ENCODE measurements at regions not wholly inside any gene's neighbourhood (a gene's known extent, or its start where the extent isn't known, plus 50 kb on each side); places are given as distances from the start of the nearest gene placed in this dataset.
A peak's percentile ranks its signal among the peaks of the same experiment; 100 is the strongest.

DNA sequence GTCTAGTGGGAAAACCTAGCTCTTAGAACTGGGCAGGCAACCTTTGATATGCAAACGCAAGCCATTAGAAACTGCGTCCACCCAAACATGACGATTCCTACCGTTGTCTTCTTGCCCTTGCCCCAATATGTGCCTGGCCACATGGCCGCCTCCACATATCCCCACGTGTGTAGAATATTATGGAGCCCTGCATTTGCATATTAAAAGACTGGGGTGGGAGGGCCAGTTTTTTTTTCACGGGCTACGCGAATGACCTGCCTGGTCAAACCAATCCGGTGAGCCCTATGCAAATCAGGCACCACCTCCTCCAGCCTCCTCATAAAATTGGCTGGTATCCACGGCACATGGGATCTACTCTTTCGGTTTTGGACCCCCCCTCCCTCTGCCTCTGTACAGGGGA, 381.0 kb upstream of the RGMA start:
- no peak for DNase-seq

GRCh38 chr15:93467337-93467736, 378.3 kb upstream of the RGMA start:
- DNase-seq, result no peak

GRCh38 chr15:93466380-93466779, 377.4 kb upstream of the RGMA start:
- DNase-seq, result no peak

DNA sequence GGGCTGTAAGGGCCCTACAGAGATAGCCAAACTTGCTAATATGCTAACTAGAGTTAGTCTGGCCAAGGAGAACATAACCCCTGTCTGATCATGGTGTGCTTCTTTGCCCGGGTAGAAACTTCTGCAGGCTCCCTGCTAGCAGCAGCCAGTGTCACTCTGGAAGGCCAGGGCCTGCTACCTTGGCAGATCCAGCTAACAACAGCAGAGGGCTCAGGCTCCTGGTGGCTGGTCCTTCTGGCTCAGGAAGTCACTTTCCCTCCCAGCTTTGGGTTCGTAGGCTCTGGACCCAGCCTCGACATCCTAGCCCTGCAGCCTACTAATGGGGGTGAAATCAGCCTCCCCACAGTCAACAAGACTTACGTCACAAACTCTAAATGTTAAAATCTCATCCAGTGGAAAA, 373.7 kb upstream of the RGMA start:
- DNase-seq, result no peak

DNA sequence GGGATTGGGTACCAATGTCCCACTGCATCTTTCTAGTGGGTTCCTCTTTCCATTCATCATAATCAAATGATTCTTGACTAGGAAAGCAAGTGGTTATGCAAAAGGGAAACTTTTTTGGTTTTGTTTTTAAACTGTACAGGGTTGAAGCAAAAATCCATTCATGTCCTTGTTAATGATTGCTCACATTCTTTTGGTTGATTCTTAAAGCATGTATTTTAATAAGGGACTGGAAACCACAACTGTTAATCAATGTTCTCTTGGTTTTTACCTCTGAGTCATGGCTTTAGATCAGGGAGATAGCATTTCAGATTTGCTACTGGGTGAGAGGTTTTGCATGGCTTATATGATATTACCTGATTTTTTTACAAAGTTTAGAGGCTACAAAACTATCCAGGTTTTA, 371.7 kb upstream of the RGMA start:
- no peak for DNase-seq

- no peak for DNase-seq
These were observed 370.4 kb upstream of the RGMA start for GRCh38 chr15:93459396-93459795.

- DNase-seq, result no peak
These were observed 369.6 kb upstream of the RGMA start for GRCh38 chr15:93458597-93458996.

- no peak for DNase-seq
These were observed 365.8 kb upstream of the RGMA start for GRCh38 chr15:93454788-93455187.

DNA sequence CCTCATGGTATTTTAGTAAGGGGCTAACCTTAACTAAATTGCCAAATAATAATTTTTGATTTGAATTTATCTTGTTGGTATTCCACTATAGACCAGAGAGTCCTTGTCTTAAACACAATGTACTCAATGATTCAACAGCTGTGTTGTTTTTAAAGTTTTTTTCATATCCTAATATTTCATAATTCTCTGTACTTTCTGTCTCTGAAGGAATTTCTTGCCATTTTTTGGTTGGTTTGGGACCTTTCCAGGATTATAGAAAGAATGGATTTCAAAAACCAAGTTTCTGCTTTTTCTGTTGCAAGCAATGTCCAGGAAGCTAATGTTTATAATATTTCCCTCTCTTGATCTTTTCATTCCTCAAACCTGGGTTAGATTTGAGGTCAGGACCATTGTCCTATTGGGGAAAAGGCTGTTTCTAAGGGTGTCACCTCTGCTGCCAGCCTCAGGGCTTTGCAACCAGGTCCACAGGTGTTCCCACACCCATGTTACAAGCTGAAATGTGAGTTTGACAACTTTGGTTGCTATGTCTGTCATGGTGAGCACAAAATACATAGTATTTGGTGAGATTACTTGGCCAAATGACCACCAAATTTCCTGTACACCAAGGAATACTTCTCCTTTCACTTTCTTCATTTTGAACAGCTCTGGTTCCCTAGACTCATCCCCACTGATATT, 363.7 kb upstream of the RGMA start:
- DNase-seq, result no peak

- no peak for DNase-seq
These were observed 362.8 kb upstream of the RGMA start for GRCh38 chr15:93451822-93452221.

GRCh38 chr15:93451265-93451664, 362.3 kb upstream of the RGMA start:
- DNase-seq, result no peak

- DNase-seq, result no peak
These were observed 360.8 kb upstream of the RGMA start for GRCh38 chr15:93449798-93450197.

GRCh38 chr15:93438310-93438709, 349.3 kb upstream of the RGMA start:
- DNase-seq, result no peak

DNA sequence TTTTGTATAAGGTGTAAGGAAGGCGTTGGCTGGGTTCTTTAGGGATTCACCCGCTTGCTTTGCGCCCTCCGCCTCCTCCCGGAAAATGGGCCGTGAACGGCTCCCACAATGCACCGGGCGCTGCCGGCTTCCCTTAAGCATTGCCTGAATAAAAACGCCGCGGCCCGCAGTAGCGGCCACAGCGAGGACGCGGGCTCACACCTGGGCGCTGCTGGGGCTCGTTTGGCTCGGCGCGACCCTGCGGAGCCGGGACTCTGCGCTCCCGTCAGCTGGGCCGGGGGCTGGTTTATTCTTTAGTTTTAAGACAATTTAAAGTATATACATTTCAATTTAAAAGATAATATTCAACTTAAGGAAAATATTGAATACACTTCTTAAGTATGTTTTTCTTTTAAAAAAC, 343.5 kb upstream of the RGMA start:
- DNase-seq, result no peak

- DNase-seq, result no peak
These were observed 339.9 kb upstream of the RGMA start for GRCh38 chr15:93428807-93429351.

GRCh38 chr15:93428150-93428549, 339.1 kb upstream of the RGMA start:
- DNase-seq, result no peak

- no peak for DNase-seq
These were observed 335.1 kb upstream of the RGMA start for GRCh38 chr15:93424131-93424530.

DNA sequence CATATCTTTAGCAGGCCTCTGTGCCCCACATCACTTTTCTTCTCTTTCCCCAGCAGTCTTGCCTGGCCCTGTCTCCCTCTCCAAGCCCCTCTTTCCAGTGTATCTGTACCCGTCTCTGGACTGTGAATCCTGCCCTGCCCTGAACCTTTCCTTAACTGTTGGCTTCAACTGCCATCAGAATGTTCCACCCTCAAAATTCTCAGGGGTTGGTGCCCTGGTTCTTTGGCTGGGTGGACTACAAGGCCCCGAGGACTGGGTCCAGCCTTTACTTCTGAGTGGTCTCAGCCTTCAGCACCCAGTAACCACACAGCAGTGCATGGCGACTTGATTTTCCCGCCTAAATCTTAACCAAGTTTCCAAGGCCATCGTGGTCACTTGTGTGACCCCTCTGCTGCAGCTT, 333.5 kb upstream of the RGMA start:
- no peak for DNase-seq

- DNase-seq, result no peak
These were observed 331.5 kb upstream of the RGMA start for GRCh38 chr15:93420477-93420876.

DNA sequence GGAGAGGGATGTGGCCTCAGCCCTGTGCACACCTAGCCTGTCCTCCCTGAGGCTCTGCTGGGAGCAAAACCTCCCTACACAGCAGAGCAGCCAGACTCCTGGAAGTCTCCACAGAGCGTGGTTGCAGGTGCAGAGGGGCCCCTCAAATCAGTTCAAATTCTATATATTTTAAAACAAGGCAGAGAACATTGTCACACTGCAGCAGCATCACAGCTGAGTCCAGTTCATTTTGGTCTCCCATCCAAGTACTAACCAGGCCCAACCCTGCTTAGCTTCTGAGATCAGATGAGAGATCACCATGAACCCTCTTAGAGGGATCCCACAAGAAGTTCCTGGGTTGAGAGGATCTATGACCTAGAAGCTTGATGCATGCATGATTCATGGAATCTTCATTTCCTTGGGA, 331.0 kb upstream of the RGMA start:
- DNase-seq, result peak in 1 of 2 donors; percentile 4

DNA sequence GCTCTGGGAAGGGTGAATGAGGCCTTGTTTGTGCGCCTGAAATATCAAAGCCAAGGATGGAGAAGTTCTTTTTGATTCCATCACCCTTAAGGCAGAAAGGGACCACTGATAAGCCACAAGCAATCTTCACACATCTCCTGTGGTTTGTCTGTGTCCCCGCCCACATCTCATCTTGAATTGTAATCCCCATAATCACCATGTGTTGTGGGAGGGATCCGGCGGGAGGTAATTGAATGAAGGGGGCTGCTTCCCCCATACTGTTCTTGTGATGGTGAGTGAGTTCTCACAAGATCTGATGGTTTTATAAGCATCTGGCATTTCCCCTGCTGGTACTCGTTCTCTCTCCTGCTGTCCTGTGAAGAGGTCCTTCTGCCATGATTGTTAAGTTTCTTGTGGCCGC, 329.6 kb upstream of the RGMA start:
- no peak for DNase-seq

DNA sequence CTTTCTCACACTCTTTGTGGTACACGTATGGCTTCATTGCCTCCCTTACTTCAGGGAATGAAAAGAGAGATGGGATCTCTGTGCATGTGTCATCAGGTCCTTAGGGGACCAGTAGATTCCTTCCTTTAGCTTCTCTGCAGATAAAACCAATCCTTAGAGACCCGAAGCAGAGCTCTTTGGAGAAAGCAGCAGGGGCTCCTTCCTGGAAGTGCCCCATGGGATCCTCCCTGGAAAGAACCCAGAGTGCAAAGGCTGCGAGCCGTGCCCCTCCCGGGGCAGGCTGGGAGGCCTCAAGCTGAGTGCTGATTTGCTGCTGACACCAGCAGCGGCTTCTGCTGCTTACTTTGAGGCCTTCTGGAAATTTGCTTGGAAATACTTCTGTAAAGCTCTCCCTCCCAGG, 328.6 kb upstream of the RGMA start:
- DNase-seq, result no peak

DNA sequence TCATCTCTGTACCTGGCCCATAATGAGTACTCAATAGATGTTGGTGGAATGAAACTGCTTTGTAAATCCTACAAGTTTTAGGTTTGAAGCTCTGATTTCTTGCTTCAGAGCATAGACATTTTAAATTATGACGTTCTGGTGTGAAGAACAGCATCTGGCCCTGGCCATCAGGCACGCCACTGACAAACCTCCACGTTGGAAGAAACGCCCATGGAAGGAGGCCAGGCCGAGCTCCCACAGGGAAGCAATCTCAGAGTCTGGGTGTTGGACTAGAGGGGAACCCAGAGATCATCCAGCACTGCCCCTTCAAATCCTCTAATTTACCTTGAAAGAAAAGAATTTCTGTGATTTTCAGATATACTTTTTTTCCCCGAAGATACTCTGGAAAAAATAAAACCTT, 328.1 kb upstream of the RGMA start:
- no peak for DNase-seq

DNA sequence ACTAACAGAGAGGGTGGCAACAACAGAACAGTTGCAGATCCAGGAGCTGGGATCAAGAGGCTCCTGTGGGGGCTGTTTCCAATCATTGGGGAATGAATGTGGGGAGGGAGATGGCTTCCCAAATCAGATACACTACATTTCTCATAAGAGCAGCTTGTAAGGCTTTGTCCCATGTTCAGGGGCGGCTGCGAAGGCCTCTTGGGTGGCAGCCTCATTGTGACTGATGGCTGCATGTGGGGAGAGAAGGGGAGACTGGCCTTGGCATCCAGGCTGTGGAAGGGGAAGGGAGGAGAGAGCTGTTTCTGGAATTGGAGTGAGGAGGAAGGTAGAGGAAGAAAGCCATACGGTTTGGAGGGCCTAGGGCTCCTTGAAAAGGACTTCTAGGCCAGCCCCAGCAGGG, 326.6 kb upstream of the RGMA start:
- no peak for DNase-seq

DNA sequence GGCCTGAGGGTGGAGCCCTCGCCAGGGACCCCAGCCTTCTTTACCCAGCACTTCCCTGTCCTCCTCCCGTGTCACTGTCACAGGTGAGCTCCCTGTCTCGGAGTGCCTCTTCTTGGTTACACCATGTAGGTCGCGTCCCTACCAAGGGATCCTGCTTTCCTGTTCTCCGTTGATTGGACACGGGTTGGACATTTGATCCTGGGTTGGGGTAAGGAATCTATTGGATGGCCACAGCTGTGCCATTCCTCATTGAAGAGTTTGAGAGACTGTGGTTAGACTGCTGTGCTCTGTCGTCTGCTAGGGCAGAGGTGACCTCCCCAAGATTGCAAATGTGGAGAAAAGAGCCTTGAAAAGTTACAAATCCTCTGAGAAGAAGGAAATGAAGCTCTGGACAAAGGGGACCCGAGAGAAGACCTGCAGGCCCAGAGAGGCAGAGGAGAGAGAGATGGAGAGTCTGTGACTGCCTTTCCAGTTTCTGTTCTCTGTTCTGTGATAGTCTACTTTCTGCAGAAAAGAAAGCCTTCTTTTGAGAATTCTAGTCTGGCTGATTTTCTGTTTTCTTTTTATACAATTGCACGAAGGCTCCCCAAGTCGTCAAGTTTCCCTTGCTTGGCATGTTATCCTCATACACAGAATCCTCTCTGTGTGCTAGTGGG, 325.7 kb upstream of the RGMA start:
- DNase-seq, result no peak
